ENCODE measurements at regions not wholly inside any gene's neighbourhood (a gene's known extent, or its start where the extent isn't known, plus 50 kb on each side); places are given as distances from the start of the nearest gene placed in this dataset.
A peak's percentile ranks its signal among the peaks of the same experiment; 100 is the strongest.
"Not testable (repeated sequence)": the region's sequence is repeated elsewhere in the genome, so short reads cannot be mapped to it uniquely, and the experiment has no call there.

DNA sequence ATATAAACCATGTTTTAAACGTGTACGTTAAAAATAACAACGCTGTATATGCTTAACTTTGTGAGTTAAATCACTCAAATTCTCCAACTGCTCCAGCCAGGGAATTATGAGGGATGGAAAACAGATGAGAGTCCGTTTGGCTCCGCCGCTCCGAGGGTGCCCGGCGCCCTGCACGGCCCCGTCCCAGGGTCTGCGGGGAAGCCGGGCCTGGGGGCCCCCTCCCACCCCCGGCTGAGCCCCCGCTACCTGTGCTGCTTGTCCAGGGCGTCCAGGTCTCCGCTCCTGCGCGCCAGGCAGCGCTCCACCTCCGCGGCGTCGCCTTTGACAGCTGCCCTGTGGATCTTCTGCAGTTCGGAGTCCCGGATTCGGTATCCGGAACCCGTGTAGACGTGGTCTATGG, 415.5 kb downstream of the FOXD4L4 start:
- intact Hi-C loops (cut with micrococcal nuclease); H3K4me1 Mint-ChIP-seq (ENCODE audit: low read depth); H3K4me3 Mint-ChIP-seq; H3K27ac Mint-ChIP-seq; H3K27me3 Mint-ChIP-seq; DNase-seq; H3K9me3 Mint-ChIP-seq; POLR2A ChIA-PET; H3K36me3 Mint-ChIP-seq (ENCODE audit: low read depth); ATAC-seq; CTCF ChIA-PET: not testable (repeated sequence)

DNA sequence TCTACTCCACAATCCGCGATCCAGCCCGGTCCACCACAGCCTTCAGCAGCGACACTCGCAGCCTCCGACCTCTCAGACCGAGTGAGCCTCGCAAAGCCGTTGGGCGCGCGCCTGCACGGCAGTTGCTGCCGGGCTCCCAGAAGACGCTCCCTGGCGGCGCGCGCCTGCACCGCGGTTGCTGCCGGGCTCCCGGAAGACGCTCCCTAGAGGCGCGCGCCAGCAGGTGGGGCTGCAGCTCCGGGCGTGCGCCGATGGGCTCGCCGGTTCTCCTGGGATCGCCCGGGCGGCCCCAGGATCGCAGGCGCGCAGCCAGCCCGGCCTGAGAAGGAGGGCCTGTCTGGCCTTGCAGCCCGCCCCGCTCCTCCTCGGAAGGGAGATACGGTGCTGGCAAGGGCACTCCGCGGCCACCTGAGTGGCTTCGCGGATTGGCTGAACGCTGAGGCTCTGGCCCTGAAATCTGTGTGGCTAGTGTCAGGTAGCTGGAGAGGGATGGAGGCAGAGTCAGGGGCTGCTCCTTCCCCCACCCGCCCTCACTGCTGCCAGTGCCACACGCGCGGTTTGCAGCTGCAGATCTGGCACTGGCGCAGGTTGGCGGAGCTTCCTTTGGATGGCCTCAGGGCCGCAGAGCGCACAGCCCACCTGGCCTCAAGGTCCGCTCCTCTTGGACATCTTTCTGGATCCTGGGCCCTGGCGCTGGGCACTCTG, 416.2 kb downstream of the FOXD4L4 start:
- H3K9me3 Mint-ChIP-seq; H3K27me3 Mint-ChIP-seq; CTCF ChIA-PET; H3K4me1 Mint-ChIP-seq (ENCODE audit: low read depth); POLR2A ChIA-PET; intact Hi-C loops (cut with micrococcal nuclease); H3K36me3 Mint-ChIP-seq (ENCODE audit: low read depth); H3K4me3 Mint-ChIP-seq; H3K27ac Mint-ChIP-seq: not testable (repeated sequence)
- peak; percentile 100 for ATAC-seq
- DNase-seq = peak; percentile 60

DNA sequence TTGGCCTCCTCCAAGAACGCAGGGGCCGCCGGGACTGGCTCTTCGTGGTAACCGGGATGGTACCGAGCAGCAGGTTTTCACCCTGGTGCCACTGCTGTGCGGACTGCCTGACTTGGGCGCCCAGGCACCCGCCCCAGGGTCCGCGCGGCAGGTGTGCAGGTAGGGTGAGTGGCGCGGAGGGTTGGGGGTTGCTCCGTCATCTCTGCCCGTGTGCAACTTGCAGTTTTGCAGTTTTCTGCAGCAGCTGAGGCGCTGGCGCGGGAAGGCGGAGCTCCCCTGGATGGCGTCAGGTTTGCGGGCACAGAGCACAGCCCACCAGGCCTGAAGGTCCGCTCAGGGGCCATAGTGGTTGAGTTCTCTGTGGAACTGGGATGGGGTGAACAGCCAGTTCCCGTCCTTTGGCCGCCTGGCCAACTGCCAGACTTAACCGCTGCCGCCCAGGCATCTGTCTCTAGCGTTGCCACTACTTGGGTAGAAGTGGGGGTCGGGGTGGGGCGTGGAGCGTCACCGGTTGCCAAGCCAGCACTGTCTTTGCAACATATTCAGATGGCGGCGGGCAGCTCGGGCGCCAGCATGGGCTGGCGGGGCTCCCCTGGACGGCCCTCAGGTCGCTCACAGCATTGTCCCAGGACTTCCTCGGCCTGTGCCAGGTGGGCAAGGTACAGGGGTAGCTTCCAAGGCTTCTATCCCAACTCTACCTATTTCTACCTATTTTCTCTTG, 417.2 kb downstream of the FOXD4L4 start:
- H3K9me3 Mint-ChIP-seq; H3K4me3 Mint-ChIP-seq; POLR2A ChIA-PET; H3K4me1 Mint-ChIP-seq (ENCODE audit: low read depth); H3K27ac Mint-ChIP-seq; H3K36me3 Mint-ChIP-seq (ENCODE audit: low read depth); H3K27me3 Mint-ChIP-seq; ATAC-seq; CTCF ChIA-PET; intact Hi-C loops (cut with micrococcal nuclease): not testable (repeated sequence)
- DNase-seq = peak; percentile 7

GRCh38 chr9:66182316-66182715, 445.4 kb downstream of the FOXD4L4 start:
- H3K4me3 Mint-ChIP-seq; POLR2A ChIA-PET; ATAC-seq; H3K36me3 Mint-ChIP-seq (ENCODE audit: low read depth); DNase-seq; intact Hi-C loops (cut with micrococcal nuclease); H3K27me3 Mint-ChIP-seq; H3K27ac Mint-ChIP-seq; CTCF ChIA-PET; H3K9me3 Mint-ChIP-seq; H3K4me1 Mint-ChIP-seq (ENCODE audit: low read depth): not testable (repeated sequence)

DNA sequence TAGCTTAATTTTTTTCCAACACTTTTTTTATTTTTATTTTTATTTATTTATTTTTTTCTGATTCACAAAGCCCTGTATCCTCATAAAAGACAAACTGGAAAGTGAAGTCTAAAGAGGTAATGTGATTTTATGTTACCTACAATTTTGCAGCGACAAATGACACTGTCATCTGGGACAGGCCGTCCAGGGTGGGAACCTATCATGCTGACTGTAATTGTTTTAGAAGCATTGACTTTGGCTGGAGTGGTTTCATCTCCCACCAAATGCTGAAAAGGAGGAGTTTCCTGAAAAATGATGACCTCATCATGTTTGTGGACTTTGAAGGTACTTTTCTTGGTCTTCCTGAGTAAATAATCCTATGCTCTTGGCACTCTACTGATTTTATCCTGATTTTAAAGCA, 446.7 kb downstream of the FOXD4L4 start:
- H3K36me3 Mint-ChIP-seq (ENCODE audit: low read depth); H3K4me1 Mint-ChIP-seq (ENCODE audit: low read depth); DNase-seq; H3K27me3 Mint-ChIP-seq; CTCF ChIA-PET; H3K9me3 Mint-ChIP-seq; H3K4me3 Mint-ChIP-seq; ATAC-seq; POLR2A ChIA-PET; intact Hi-C loops (cut with micrococcal nuclease); H3K27ac Mint-ChIP-seq: not testable (repeated sequence)

DNA sequence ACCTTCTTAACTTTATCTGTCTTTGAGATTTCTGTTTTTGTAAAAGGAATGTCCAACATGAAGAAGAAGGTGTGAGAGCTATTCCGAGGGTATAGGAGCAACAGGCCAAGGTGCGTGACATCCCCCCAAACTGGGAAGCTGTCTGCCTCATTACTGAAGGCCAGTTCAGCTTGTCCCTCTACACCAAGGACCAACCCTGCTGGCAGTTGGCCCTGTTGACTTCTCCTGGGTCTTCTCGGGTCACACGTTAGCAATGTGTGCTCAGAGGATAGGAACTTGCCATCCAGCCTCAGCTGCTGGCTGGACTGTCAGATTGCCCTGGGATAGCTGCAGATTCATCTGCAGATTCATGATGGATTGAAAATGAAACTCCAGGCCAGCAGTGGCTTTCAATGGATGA, 460.3 kb downstream of the FOXD4L4 start:
- H3K4me3 Mint-ChIP-seq; POLR2A ChIA-PET; DNase-seq; H3K27me3 Mint-ChIP-seq; CTCF ChIA-PET; ATAC-seq; H3K27ac Mint-ChIP-seq; intact Hi-C loops (cut with micrococcal nuclease); H3K4me1 Mint-ChIP-seq (ENCODE audit: low read depth); H3K9me3 Mint-ChIP-seq; H3K36me3 Mint-ChIP-seq (ENCODE audit: low read depth): not testable (repeated sequence)

DNA sequence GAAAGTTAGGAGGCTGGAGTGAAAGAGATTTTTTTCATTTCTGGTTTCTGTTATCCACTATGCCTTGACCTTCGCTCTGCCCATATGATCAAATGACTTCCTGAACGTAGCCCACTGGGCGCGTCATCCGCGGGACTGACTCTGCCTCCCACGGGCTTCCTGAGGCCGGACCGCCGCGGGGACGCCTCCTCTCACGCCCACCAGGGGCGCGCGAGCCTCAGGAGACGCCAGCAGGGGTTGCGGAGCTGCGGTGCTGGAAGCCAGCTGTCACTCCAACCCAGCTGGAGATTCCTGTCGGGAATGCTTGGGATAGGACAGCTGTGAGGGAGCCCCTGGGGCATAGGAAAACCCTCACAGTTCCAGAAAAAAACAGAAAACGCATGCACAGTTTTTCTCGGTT, 461.5 kb downstream of the FOXD4L4 start:
- H3K27ac Mint-ChIP-seq; POLR2A ChIA-PET; ATAC-seq; H3K4me3 Mint-ChIP-seq; intact Hi-C loops (cut with micrococcal nuclease); H3K36me3 Mint-ChIP-seq (ENCODE audit: low read depth); H3K9me3 Mint-ChIP-seq; H3K27me3 Mint-ChIP-seq; CTCF ChIA-PET; DNase-seq; H3K4me1 Mint-ChIP-seq (ENCODE audit: low read depth): not testable (repeated sequence)

GRCh38 chr9:66206617-66207016, 469.7 kb downstream of the FOXD4L4 start:
- CTCF ChIA-PET; H3K27ac Mint-ChIP-seq; H3K9me3 Mint-ChIP-seq; POLR2A ChIA-PET; intact Hi-C loops (cut with micrococcal nuclease); DNase-seq; H3K4me1 Mint-ChIP-seq (ENCODE audit: low read depth); H3K27me3 Mint-ChIP-seq; H3K4me3 Mint-ChIP-seq; H3K36me3 Mint-ChIP-seq (ENCODE audit: low read depth); ATAC-seq: not testable (repeated sequence)

GRCh38 chr9:66207914-66208313, 471.0 kb downstream of the FOXD4L4 start:
- H3K4me3 Mint-ChIP-seq; H3K4me1 Mint-ChIP-seq (ENCODE audit: low read depth); POLR2A ChIA-PET; H3K36me3 Mint-ChIP-seq (ENCODE audit: low read depth); intact Hi-C loops (cut with micrococcal nuclease); CTCF ChIA-PET; H3K27me3 Mint-ChIP-seq; H3K27ac Mint-ChIP-seq; DNase-seq; ATAC-seq; H3K9me3 Mint-ChIP-seq: not testable (repeated sequence)

GRCh38 chr9:66244763-66245162, 507.8 kb downstream of the FOXD4L4 start:
- ATAC-seq; H3K27ac Mint-ChIP-seq; intact Hi-C loops (cut with micrococcal nuclease); H3K9me3 Mint-ChIP-seq; H3K4me3 Mint-ChIP-seq; POLR2A ChIA-PET; H3K4me1 Mint-ChIP-seq (ENCODE audit: low read depth); CTCF ChIA-PET; H3K27me3 Mint-ChIP-seq; H3K36me3 Mint-ChIP-seq (ENCODE audit: low read depth): not testable (repeated sequence)
- peak; percentile 14 for DNase-seq

- H3K27ac Mint-ChIP-seq; CTCF ChIA-PET; intact Hi-C loops (cut with micrococcal nuclease); H3K9me3 Mint-ChIP-seq; ATAC-seq; POLR2A ChIA-PET; DNase-seq; H3K4me1 Mint-ChIP-seq (ENCODE audit: low read depth); H3K36me3 Mint-ChIP-seq (ENCODE audit: low read depth); H3K27me3 Mint-ChIP-seq; H3K4me3 Mint-ChIP-seq: not testable (repeated sequence)
Measured at GRCh38 chr9:66245481-66245880, 508.5 kb downstream of the FOXD4L4 start.

DNA sequence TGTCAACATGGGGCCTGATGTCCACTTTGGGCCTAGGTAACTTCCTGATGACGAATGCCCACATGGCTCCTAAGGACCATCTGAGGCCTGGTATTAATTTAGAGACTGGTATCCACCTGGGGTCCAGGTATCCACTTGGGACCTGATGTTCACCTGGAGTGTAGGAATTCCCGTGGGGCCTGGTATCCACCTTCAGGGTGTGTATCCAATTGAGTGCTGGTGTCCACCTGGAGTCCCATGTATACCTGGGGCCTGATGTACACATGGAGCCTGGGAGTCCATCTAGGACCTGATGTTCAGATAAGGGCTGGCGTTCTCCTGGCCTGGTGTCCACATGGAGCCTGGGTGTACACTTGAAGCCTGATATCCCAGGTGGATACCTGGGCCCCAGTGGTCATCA, 520.6 kb downstream of the FOXD4L4 start:
- CTCF ChIA-PET; ATAC-seq; intact Hi-C loops (cut with micrococcal nuclease); H3K27me3 Mint-ChIP-seq; H3K4me3 Mint-ChIP-seq; DNase-seq; H3K27ac Mint-ChIP-seq; H3K36me3 Mint-ChIP-seq (ENCODE audit: low read depth); POLR2A ChIA-PET; H3K4me1 Mint-ChIP-seq (ENCODE audit: low read depth); H3K9me3 Mint-ChIP-seq: not testable (repeated sequence)

All from activated CD8-positive, alpha-beta T cell treated with anti-CD3 and anti-CD28 coated beads for 36 hours (primary cell).